EL (cell line): ENCODE measurements at regions not wholly inside any gene's neighbourhood (a gene's known extent, or its start where the extent isn't known, plus 50 kb on each side); places are given as distances from the start of the nearest gene placed in this dataset.

Source experiments
- DNase-seq: peaks from one replicate; pipeline ENCODE4 v3.0.0-alpha.2; 2016

DNA sequence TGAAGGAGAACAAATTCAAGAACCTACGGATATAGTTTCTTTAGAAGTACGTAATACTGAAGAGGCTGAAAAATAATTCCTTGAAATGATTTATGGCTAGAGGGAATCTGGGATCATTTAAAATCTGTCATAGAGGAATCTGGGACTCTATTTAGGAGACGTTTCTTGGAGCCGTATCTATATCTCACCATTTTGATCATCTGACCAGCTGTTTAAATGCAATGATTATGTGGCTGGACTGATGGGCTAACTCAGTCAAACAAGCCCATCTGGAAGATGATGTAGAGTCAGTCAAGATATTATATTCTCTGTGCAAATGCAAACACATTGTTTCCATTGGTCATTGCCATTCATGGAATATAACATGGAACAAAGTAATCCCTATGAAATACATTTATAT, 467.7 kb upstream of the ZFHX3 start:
- no peak for DNase-seq

DNA sequence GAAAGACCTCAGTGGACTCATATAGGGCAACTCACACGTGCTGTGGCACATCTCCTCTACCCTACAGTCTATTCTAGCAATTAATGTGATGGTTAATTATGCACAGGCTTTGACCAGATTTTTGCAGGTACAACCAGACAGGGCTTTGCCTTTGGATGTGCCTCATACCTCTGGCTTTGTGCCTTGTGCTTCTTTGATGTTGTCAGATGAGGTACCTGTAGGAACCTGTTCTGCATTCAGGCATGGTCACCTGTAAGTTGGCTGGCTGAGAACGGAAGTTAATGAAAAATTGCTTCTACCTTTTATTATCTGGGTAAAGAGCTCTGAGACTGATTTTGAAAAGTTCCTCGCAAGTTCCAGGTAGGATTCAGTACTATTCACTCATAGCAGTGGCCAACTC, 462.9 kb upstream of the ZFHX3 start:
- DNase-seq, result no peak

DNA sequence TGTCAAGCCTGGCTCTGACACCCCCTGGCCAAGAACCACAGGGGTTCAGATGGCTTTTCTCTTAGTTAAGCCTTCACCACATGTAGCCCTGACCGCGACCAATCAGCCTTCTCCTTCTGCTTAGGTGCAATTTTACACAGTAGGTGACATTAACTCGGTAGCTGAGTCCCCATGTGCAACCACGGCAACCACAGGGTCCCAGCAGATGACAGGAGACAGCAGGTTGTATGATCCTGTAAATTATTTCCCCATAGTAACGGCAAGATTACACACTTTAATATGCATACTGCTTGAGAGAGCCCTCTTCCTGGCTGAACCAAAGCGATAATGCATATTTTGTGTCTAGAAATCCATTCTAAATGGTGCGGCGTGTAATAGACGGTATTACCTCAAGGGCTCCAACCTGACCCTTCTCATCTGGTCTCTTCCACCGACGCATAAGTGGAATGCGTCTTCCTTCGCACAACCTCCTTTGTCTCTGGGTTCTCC, 458.7 kb upstream of the ZFHX3 start:
- DNase-seq, result no peak

DNA sequence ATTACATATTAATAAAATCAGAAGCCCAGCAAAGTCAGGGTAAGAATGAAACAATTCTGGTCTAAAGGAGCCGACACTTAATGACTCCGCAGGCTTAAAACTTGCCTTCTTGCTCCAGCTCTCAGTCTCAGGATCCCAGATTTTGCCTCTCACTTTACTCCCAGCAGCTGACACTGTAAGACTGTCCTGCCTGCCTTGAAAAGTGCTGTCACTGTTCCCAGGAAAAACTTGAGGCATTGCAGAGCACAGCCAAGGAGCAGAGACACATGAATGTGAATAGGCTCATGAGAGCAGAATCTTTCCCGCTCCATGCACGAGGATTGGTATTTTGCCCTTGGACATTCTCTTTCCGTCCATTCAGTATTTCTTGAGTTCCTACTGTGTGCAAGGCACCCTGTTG, 457.6 kb upstream of the ZFHX3 start:
- DNase-seq, result no peak

DNA sequence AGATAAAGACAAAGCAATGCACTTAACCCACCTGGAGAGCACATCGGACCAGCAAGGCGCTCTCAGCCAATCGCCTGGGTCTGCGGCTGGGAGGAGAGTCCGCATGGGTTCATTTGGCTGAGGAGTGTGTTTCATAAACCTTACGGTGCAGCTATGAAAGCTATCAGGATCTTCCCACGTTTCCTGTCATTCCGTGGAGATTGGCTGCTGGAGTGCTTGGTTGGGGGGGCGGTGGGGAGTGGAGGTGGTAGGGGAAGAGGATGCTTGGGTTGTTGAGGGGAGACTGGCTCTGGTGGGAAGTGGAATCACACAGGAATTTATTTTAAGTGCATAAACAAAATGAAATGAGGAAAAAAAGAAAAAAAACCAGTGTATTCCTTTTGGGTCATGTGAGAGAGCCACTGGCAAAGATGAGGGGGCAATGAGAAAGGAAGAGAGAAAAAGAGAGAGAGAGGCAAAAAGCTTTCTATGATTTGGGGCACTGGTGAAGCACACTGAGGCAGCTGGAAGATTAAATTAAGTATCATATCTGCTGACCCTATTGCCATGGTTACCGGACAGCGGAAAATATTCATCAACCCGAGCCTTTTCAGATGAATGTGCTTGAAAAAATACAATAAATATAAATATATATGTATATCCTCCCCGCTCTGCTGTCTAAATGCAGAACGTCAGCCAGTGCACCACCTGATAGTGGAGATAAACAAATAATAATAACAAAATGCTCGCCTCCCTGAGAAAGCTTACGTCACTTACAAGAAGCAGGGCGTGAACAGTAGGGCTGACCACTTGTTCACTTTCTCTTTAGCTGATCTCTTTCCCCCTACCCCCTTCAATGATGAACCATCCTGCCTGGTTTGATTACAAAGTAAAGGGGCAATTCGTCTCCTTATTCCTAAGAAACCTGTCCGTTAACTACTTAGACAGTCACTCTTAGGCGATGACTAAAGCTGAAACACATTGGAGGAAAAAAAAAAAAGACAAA, 457.0 kb upstream of the ZFHX3 start:
- no peak for DNase-seq

DNA sequence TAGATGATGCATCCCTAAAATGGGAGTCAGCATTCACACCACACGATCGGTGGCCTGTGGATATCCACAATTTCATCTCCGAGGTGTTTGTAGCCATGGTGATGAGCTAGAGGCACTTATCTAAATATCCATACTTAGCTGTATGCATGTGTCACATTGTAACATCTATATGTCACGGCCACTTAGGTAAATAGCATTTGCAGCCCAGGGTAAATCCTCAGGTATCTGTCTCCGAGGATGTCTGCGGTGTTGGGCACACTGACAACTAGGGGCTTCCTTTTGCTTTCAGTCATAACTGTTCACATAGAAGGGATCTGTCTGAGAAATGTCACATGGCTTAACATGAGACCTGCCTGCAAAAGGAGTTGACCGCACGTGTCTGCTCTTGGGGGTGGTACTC, 455.2 kb upstream of the ZFHX3 start:
- DNase-seq, result no peak

DNA sequence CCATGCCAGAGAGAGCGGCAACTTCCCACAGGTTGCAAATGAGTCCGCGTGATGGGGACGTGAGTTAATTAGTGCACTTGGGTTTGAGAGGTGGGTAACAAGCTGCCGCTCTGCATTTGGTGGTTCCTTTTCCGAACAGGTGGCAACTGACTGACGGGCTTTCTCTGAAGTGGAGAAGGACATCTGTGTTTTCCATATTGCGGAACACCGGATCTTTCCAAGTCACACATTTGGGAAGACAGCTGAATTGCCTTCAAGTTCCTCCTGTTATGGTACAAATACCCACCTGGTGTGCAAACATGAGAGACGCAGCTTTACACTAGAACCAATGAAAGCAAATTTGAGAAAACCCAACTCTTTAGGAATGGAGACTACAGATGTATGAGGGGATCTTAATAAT, 451.3 kb upstream of the ZFHX3 start:
- no peak for DNase-seq

DNA sequence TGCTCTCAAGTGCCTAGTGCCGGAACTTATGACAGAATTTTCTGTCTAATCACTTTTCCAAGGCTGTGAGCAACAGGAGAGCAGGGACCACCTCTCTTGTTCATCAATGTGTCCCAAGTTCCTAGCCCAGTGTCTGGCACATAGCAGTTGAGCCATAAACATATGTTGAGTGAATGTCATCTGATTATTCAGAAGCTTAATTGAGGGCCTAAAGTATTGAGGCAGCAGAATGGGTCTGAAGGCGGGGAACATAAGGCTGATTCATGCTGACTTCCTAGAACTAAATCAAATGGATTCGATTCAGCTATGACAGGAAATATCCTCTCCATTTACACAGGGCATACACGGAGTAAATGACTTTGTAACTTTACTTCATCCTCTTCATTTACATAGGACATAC, 438.0 kb upstream of the ZFHX3 start:
- DNase-seq, result no peak

DNA sequence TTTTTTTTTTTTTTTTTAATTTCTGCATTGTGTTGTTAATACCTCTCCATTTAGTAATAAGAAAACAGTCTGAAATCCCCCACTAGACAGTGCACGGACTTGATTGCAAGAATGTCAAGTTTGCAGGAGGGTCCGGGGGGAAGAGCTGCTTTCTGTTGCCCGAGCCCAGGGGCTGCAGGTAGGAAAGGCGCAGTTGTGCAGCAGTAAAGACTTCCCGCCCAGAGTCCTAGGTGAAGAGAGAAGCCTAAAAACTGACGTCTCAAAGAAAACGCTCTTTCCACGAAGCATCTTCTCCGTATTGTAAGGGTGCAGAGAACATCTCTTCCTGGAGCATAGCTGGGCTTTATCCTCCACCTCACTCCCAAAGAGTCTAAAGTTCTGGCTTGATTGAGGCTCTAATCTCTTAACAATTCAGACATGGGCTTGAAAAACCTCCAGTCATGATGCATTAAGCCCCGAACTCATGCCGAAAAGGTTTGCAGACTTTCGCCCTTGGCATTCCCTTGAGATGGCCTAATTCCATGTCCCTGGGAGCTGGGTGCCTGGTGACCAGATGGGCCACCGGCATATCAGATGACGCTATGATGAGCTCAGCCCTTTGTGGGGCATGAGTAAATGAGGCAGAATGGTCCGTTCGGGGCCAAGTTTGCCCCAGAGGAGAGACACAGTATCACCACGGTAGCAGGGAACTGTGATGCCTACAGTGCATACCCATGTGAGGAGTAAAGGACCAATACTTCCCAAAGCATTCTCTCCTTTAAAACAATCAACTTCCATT, 436.2 kb upstream of the ZFHX3 start:
- DNase-seq, result peak; percentile 4

DNA sequence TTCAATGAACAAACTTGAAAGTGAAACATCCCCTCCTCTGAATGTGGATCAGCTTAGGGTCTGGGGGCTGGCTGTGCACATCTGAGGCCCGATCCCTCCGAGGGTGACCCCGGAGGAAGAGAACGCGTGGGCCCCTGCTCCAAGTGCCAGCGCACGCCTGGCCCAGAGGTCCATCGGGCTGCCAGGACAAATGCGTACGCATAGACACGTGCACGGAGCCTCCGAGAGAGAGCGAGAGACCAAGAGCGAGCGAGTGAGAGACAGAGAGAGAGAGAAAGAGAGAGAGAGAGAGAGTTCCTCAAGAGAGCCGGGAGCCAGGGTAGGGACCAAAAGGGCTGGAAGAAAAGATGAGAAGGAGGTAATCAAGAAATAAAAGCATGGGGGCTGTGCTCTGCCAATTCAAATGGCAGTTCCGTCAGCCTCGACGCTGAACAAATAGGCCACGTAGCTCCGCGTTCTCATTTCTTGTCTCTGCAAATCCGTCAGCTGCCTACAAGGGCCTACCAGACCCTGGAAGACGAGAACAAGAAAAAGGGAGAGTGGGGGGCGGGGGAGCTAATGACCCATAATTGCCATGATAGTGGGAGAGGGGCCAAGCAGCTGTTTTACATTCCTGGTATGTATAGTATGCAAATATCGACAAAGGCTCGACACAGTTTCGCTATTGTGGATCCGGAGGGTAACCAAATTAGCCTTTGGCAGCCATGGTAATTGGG, 435.3 kb upstream of the ZFHX3 start:
- no peak for DNase-seq

DNA sequence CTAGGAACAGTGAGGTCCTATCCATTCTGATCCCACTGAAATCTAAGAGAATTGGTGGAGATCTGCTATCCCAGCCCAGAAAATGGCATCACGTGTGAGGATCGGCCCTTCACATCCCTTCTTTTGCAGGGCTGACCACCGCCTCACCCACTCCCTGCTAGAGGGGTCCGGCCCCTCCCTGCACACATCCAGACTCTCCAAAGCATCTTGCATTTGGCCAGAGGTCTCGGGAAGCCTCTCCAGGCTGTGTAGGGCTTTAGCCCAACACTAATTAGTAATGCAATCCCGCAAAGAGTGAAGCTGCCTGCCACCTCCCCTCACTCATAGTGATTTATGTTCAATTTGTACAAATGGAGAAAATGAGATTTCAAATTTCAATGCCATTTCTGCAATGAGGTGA, 434.4 kb upstream of the ZFHX3 start:
- no peak for DNase-seq

DNA sequence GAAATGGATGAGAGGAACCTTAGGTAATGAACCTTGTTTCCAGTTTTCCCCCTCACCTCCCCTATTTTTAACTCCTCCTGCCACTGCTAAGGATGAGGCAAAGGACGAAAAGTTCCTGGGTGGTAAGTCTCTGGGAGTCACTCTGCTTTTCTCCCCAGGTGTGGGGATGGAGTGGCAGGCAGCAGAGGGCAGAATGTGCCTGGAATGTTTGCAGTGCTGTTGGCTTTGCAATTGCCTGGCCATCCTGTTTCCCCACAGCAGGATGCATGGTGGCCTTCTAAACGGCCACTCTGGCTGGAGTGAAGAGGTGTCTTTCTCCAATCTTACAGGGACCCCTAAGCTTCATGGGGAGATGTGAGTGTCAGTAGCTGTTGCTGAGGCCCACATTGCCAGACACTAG, 432.5 kb upstream of the ZFHX3 start:
- DNase-seq, result no peak

DNA sequence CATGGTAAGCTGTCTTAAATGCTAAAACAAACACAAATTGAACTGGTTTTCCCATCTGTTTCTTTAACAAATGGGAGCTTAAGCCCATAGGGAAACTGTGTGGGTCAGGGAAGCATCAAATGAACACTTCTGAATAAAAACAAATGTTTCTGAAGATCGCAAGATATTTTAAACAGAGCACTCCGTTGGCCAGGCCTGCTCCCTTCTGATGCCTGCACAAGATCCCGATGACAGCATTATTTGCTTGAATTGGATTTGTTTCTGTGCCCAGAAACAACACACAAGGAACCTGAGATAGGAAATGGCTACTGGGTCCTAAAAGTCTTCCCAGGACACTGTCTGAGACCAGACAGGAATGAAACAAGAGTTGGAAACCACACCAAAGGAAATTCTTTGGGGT, 425.8 kb upstream of the ZFHX3 start:
- DNase-seq, result no peak

DNA sequence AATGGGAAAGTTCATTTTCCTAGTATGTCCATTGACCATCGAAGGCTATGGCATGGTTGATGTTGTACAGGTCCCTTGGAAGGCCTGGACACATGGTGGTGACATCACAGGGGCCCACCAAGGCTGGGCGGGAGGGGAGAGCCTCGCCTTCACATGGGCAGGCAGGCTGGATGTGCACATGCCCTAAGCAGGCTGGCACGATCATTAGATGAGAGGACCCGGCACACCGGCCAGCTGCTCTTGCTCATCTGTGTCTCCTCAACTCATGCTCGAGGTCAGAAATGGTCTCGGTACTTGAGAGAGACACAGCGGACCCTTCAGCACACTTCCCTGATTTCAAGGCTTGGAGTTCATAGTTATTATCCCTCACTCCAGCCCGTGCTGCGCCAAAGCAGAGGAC, 416.9 kb upstream of the ZFHX3 start:
- DNase-seq, result no peak

DNA sequence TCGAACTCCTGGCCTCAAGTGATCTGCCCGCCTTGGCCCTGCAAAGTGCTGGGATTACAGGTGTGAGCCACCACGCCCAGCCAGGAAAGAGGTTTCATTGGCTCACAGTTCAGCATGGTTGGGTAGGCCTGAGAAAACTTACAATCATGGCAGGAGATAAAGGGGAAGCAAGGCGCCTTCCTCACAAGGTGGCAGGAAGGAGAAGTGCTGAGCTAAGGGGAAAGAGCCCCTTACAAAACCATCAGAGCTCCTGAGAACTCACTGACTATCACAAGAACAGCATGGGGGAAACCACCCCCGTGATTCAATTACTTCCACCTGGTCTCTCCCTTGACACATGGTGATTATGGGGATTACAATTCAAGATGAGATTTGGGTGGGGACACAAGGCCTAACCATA, 411.7 kb upstream of the ZFHX3 start:
- no peak for DNase-seq

DNA sequence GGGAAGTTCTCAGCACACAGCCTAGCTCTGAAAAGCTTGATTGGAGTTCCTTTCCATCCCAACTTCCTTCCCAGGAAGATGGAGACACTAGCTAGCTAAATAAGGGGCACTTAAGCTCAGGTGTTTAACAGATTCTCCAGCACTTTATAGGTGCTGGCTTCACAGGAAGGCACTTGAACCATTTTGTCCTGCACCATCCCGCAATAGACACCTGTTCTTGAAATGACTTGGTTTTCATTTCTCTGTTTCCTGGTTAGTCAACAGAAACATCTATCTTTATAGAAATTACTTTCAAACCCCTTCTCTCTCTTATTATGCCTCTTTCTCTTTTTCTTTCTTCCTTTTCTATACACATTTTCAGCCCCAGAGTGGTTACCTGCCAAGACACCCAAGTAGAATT, 409.9 kb upstream of the ZFHX3 start:
- no peak for DNase-seq

DNA sequence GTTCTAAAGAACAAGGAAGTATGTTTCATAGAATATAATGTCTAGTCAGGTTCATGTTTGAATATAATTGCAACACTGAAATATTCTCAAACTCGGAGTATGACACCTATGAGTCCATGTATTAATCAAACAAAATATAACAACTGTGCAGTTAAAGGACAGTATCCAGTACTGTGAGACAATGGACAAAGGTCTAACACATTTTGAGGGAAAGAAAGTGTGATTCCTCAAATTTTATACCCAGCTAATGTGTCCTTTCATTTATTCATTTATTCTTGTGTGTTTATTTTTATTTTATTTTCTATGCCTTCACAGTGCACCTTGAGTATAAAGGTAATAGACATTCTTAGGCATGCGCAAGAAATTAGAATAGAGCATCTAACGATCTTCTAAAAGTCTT, 401.0 kb upstream of the ZFHX3 start:
- DNase-seq, result no peak

DNA sequence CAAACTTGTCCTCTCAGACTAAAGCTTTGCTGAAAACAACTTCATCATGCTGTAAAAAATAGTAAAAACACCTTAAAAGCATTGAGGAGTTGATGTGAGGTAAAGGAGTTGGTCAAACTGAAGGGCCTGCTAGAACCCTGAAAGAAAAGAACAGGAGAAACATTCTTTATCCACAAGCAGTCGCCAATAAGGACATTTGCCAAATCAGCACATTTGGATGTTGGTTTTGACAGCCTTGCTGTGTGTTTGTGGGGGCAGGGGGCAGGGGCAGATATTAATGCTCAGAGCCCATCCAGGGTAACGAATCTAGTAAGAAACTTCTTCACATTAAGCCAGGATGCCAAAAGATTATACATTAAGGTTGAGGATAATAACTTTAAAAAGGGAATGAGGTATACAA, 399.9 kb upstream of the ZFHX3 start:
- DNase-seq, result no peak

DNA sequence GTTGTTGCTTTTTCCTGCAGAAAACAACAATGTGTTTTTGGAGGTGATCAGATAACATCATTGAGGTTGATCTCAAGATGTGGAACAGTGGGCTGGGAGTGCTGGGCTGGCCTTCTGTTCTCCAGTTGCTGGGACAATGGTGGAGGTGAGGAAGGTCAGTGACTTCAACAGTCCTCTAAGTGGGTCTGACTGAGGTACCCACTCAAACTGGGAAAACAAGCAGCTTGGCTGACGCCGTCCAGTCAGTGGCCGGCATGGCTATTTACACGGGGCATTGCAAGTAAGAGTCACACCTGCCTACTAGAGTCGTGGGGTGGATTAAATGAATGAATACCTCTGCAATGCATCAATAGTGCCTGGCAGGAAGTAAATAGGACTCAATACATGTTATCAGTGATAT, 386.7 kb upstream of the ZFHX3 start:
- DNase-seq, result no peak

DNA sequence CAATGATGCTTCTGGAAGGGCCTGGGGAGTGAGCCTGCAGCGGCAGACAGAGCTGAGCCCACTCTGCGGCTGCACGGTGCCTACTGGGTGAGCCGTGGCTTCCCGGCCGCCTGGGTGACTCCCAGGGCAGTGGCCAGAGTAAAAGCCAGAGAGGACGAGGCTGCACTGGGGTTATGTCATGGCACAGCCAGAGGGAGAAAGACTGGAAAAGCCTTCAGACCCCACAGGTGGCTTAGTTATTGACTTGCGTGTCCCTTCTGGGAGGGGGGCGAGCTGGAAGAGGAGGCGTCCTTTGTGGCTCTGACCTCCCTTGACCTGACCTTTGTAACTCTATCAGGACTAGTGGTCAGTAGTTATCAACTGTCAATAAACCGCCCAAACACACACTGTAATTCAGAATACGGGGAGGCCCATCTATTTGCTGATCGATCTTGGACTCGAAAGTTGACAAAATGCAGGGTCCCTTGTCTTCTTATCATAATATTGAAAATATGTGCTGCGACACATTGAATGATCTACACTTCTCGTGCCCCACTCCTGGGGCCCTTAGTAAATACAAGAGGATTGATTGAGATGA, 385.9 kb upstream of the ZFHX3 start:
- no peak for DNase-seq

DNA sequence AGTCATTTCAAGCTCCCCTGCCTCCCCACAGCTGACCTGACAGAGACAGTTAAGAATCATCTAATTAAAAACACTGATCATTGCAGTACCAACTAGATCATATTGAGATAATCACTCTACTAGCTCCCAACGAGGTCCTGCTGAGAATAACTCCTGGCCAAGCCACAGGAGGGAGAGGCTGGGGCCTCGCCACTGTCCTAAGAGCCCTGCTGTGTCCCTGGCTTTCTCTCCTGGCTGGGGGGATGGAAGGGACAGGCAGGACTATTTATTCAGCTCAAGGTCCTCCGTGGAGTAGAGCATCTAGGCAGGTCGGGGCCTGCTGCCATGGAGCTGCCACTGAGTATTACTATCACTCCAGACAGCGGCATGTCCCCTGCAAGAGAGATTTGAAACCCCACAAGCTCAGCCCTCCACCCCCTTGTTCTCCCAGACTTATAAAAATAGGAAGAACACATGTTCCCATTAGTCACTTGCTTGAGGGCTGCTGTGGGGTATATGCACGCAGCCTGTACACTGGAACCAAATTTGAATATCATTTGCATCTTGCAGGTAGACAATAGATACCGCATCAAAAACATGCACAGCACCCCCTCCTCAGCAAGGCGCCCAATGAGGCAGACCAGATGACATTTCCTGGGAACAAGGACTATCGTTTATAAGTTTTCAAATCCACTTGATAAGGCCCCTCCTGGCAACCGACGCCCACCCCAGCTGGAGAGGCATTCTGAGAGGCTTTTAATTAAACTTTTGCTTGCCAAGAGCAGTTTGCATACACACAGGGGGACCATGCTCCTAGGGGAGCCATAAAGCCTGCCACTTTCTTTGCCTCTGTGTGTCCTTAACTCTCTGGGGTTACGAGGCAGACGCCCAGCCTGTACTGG, 385.2 kb upstream of the ZFHX3 start:
- DNase-seq, result no peak

DNA sequence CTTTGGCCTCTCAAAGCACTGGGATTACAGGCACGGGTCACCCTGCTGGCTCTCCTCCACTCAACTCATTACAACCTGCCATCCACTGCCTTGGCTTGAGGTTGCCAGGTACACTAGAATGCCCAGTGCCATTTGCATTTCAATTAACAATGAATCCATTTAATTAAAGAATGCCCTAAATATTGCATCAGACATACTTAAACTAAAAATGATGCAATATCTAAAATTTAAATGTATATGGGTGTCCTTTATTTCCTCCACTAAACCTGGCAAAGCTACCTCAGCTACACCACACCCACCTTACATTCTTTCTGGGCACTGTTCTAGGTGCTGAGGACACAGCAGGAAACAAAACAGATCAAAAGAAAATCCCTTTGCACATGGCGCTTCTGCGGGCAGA, 382.2 kb upstream of the ZFHX3 start:
- no peak for DNase-seq
